CD14-positive monocyte (primary cell): ENCODE measurements at regions not wholly inside any gene's neighbourhood (a gene's known extent, or its start where the extent isn't known, plus 50 kb on each side); places are given as distances from the start of the nearest gene placed in this dataset.

Source experiments
- DNase-seq, 3 donors: peaks; one replicate each; pipeline ENCODE4 v3.0.0-alpha.2; 2011 to 2022
- H2AFZ ChIP-seq: 2 replicates; pipeline ENCODE4 v1.6.0; 2012; ENCODE audit warnings: mild to moderate bottlenecking, low read depth, low read length, inconsistent platforms; ENCODE audit not compliant: insufficient read depth, poor library complexity, severe bottlenecking
- H3K27ac ChIP-seq, 2 donors: 1 replicate in 1 of 2; 2 replicates in 1 of 2; pipeline ENCODE4 v1.5.1; 2012 to 2013; ENCODE audit warnings: low read length in 2 of 2, control low read depth in 1 of 2, inconsistent platforms in 1 of 2, low read depth in 1 of 2, mild to moderate bottlenecking in 1 of 2
- H3K27me3 ChIP-seq, 2 donors: one replicate each; pipeline versions ENCODE4 v1.6.0 to v1.6.1; 2011 to 2013; ENCODE audit warnings: low read length in 2 of 2; ENCODE audit not compliant: control insufficient read depth in 2 of 2, insufficient read depth in 2 of 2
- H3K36me3 ChIP-seq, 2 donors: replicated peaks in 1 of 2; 1 replicate in 1 of 2; 2 replicates in 1 of 2; pipeline versions ENCODE4 v1.5.1 to v1.6.1; 2012 to 2013; ENCODE audit warnings: low read length in 2 of 2, control low read depth in 1 of 2, inconsistent platforms in 1 of 2, mild to moderate bottlenecking in 1 of 2; ENCODE audit not compliant: insufficient read depth in 2 of 2, control insufficient read depth in 1 of 2
- H3K4me1 ChIP-seq, 2 donors: 1 replicate in 1 of 2; 2 replicates in 1 of 2; pipeline versions ENCODE4 v1.5.1 to v1.6.1; 2012 to 2013; ENCODE audit warnings: low read length in 2 of 2, control low read depth in 1 of 2, inconsistent platforms in 1 of 2, mild to moderate bottlenecking in 1 of 2, moderate library complexity in 1 of 2; ENCODE audit not compliant: insufficient read depth in 2 of 2, control insufficient read depth in 1 of 2
- H3K4me2 ChIP-seq: replicated peaks from 2 replicates; pipeline ENCODE3; 2012; ENCODE audit warnings: low read length, moderate library complexity, mild to moderate bottlenecking; ENCODE audit not compliant: poor library complexity, severe bottlenecking; ENCODE audit errors: extremely low read depth
- H3K4me3 ChIP-seq, 3 experiments: fragments of 200-600 bp in 1 of 3; sonication (generic) in 1 of 3; replicated peaks in 1 of 3; 1 replicate in 2 of 3; 2 replicates in 1 of 3; pipeline ENCODE4 v1.5.1; 2011 to 2013; ENCODE audit warnings: low read length in 3 of 3, mild to moderate bottlenecking in 3 of 3, control low read depth in 2 of 3, low read depth in 2 of 3, inconsistent platforms in 1 of 3, moderate library complexity in 1 of 3
- H3K79me2 ChIP-seq: 2 replicates; pipeline ENCODE4 v1.6.0; 2012; ENCODE audit warnings: mild to moderate bottlenecking, control low read depth, inconsistent platforms, low read length, moderate library complexity; ENCODE audit not compliant: insufficient read depth
- H3K9ac ChIP-seq: 2 replicates; pipeline ENCODE4 v1.6.0; 2017; ENCODE audit warnings: low read length, mild to moderate bottlenecking; ENCODE audit not compliant: insufficient read depth, poor library complexity, severe bottlenecking
- H3K9me3 ChIP-seq, 2 donors: replicated peaks in 1 of 2; 1 replicate in 1 of 2; 2 replicates in 1 of 2; pipeline versions ENCODE4 v1.5.1 to v1.6.1; 2012 to 2013; ENCODE audit warnings: low read length in 2 of 2, control low read depth in 1 of 2; ENCODE audit not compliant: control insufficient read depth in 1 of 2, insufficient read depth in 1 of 2
- H4K20me1 ChIP-seq: 2 replicates; pipeline ENCODE4 v1.6.0; 2012; ENCODE audit warnings: mild to moderate bottlenecking, low read length, control low read depth, moderate library complexity; ENCODE audit not compliant: insufficient read depth
- H3K27ac Mint-ChIP-seq, 7 donors: one replicate each; pipeline ENCODE4 v1.8.0; 2020; ENCODE audit warnings: mild to moderate bottlenecking in 7 of 7, mixed read lengths in 7 of 7, moderate library complexity in 6 of 7, inconsistent platforms in 2 of 7
- H3K27me3 Mint-ChIP-seq, 3 donors: one replicate each; pipeline ENCODE4 v1.8.0; 2021 to 2022; ENCODE audit warnings: low read depth in 3 of 3, mild to moderate bottlenecking in 3 of 3, mixed read lengths in 3 of 3, moderate library complexity in 3 of 3, inconsistent platforms in 1 of 3
- H3K36me3 Mint-ChIP-seq, 2 donors: one replicate each; pipeline ENCODE4 v1.8.0; 2020; ENCODE audit warnings: mixed read lengths in 2 of 2, inconsistent platforms in 1 of 2, mild to moderate bottlenecking in 1 of 2
- H3K4me1 Mint-ChIP-seq: one replicate; pipeline ENCODE4 v1.8.0; 2020; ENCODE audit warnings: mild to moderate bottlenecking, mixed read lengths
- H3K4me3 Mint-ChIP-seq, 2 donors: one replicate each; pipeline ENCODE4 v1.8.0; 2020; ENCODE audit warnings: mild to moderate bottlenecking in 2 of 2, mixed read lengths in 2 of 2, moderate library complexity in 1 of 2
- H3K9me3 Mint-ChIP-seq, 7 donors: one replicate each; pipeline ENCODE4 v1.8.0; 2020 to 2022; ENCODE audit warnings: mixed read lengths in 7 of 7, mild to moderate bottlenecking in 6 of 7, moderate library complexity in 6 of 7, inconsistent platforms in 2 of 7
- WGBS: methylation state at CpG from one replicate; pipeline ENCODE4 v1.1.5; 2013; ENCODE audit warnings: missing lambda C conversion rate; ENCODE audit not compliant: insufficient coverage; 5-methylcytosine and 5-hydroxymethylcytosine counted together
- intact Hi-C, 2 donors: fragments of 100-400 bp; cut with micrococcal nuclease; formaldehyde crosslinking; loops; one replicate each; pipeline versions ENCODE4 v1.15.0 to v1.15.1; 2023
- TF ChIP-seq, protein P1 (sequence below): fragments of 200-600 bp; IDR thresholded peaks from one replicate; pipeline ENCODE4 v1.8.0; 2022; ENCODE audit warnings: antibody characterized with exemption, mild to moderate bottlenecking

DNA sequence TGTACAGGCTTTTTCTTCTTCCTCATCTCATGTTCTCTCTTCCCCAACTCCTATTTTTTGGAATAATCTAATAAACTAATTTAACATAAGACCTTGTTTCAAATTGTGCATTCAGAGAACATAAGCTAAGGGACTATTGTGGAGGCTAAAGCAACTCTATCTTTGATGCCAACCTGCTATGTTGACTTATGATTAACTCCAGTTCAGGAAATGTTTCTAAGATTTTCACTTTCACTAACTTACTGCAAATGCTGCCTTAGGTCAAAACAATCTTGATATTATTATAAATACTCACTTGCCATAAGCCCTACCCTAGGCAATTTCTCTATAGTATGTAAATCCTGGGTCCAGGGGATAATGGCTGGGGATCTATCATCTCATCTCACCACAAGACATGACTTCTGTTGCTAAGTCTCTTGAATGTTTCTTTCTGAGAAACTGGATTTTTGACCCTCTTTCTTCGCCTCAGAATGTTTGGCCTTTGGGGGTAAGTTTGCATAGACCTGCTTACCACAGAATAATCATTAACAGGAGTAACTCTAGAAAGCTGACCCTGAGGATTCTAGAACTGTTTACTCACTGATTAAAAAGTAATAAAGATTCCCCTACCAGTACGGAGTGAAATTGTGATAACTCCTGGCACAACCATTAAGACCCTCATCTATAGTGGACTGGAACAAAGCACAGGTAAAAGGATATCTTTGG, 768.1 kb downstream of the GBE1 start:
- H3K9me3 Mint-ChIP-seq, result peaks cover 0 to 12% (median 8%) of the 10 kb centered on the region in 7 donors
- WGBS, result no CpG with 5 or more reads among the region's 2 CpGs

DNA sequence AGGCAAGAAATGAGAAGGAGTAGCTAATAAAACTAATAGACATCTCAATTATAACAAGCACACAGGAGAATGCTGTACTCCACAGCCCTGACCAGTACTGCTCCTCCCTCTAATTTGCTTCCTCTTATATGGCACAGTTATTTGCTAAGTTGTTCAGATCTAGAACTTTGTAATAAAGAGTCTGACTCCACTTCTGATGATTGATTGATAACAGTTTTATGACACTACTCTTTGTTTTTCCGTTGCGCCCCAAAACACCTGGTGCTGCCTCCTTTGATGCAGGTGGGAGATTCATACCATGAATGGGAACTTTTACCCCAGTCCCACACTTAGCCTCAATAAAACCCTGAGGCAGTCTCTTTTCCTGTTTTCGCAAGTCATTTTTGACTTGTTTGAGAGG, 777.7 kb downstream of the GBE1 start:
- Mint-ChIP-seq H3K4me3 (no peak overlapping the region), H3K4me1 (no peaks in the 10 kb centered on the region), H3K9me3 (peaks cover 0 to 10% (median 6%) of the 10 kb centered on the region in 7 donors), H3K27ac (no peak overlapping the region), H3K36me3 (no peaks in the 10 kb centered on the region), H3K27me3 (no peaks in the 10 kb centered on the region)
- intact Hi-C loops, result no loop called here
- Histone ChIP-seq H3K27me3 (no peaks in the 10 kb centered on the region), H3K4me3 (no peak overlapping the region), H2AFZ (no peak overlapping the region), H3K27ac (no peak overlapping the region), H4K20me1 (no peaks in the 10 kb centered on the region), H3K4me2 (no peak overlapping the region), H3K9me3 (peaks cover 10% of the 10 kb centered on the region in 2 donors), H3K79me2 (no peaks in the 10 kb centered on the region), H3K4me1 (no peaks in the 10 kb centered on the region), H3K9ac (no peak overlapping the region), H3K36me3 (no peaks in the 10 kb centered on the region)
- DNase-seq, result no peak
- WGBS, result no CpG with 5 or more reads among the region's 3 CpGs
- TF ChIP-seq, protein P1, sequence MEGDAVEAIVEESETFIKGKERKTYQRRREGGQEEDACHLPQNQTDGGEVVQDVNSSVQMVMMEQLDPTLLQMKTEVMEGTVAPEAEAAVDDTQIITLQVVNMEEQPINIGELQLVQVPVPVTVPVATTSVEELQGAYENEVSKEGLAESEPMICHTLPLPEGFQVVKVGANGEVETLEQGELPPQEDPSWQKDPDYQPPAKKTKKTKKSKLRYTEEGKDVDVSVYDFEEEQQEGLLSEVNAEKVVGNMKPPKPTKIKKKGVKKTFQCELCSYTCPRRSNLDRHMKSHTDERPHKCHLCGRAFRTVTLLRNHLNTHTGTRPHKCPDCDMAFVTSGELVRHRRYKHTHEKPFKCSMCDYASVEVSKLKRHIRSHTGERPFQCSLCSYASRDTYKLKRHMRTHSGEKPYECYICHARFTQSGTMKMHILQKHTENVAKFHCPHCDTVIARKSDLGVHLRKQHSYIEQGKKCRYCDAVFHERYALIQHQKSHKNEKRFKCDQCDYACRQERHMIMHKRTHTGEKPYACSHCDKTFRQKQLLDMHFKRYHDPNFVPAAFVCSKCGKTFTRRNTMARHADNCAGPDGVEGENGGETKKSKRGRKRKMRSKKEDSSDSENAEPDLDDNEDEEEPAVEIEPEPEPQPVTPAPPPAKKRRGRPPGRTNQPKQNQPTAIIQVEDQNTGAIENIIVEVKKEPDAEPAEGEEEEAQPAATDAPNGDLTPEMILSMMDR, result no peak

More for the DNA sequence above, 768.1 kb downstream of the GBE1 start:
- Mint-ChIP-seq H3K27ac (no peak overlapping the region), H3K4me3 (no peak overlapping the region), H3K36me3 (no peaks in the 10 kb centered on the region), H3K4me1 (no peaks in the 10 kb centered on the region), H3K27me3 (peaks cover 0 to 1% (median 0%) of the 10 kb centered on the region in 3 donors)
- Histone ChIP-seq H3K9me3 (peaks cover 0 to 10% of the 10 kb centered on the region in 2 donors), H3K36me3 (no peaks in the 10 kb centered on the region), H3K4me2 (no peak overlapping the region), H3K4me1 (no peaks in the 10 kb centered on the region), H3K4me3 (no peak overlapping the region), H4K20me1 (no peaks in the 10 kb centered on the region), H3K27ac (no peak overlapping the region), H3K27me3 (no peaks in the 10 kb centered on the region), H2AFZ (no peak overlapping the region), H3K9ac (no peak overlapping the region), H3K79me2 (no peaks in the 10 kb centered on the region)
- no peak for DNase-seq
- intact Hi-C loops, result no loop called here
- TF ChIP-seq, protein P1, result no peak
